ENCODE measurements at regions not wholly inside any gene's neighbourhood (a gene's known extent, or its start where the extent isn't known, plus 50 kb on each side); places are given as distances from the start of the nearest gene placed in this dataset.

DNA sequence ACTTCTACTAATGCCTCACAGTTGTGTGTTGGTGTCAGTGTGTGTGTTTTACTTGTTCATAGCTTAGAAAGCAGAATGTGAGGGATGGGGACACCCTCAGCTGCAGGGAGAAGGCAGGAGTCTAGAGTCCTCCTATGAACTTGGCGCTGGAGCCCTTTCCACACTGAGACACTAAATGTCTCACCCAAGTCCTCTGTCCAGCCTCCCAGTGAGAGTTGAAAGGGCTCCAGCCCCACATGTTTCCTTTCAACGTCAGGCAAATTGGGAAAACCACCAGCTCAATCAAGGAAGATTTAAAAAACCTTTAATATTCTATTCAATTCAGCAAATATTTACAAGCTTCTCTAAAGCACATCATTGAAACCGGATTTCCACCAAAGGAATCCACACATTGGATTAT is 167.6 kb upstream of the MSX2 start:
- Histone ChIP-seq H3K9me3 (ENCODE audit: control insufficient read depth in 4 of 4, low read length in 3 of 4) (no peaks in the 10 kb centered on the region), H3K36me3 (ENCODE audit: control insufficient read depth in 4 of 4, insufficient read depth in 3 of 4, low read depth in 1 of 4, low read length in 3 of 4) (no peaks in the 10 kb centered on the region), H3K4me1 (ENCODE audit: control insufficient read depth in 4 of 4, insufficient read depth in 4 of 4, low read length in 3 of 4) (no peaks in the 10 kb centered on the region), H3K27me3 (ENCODE audit: control insufficient read depth in 4 of 4, insufficient read depth in 4 of 4, low read length in 3 of 4) (peaks cover 0 to 5% (median 0%) of the 10 kb centered on the region in 4 donors), H3K4me3 (ENCODE audit: low read depth in 1 of 3, low read length in 3 of 3) (no peak overlapping the region), H3K9ac (ENCODE audit: low read depth in 1 of 2, low read length in 2 of 2) (no peak overlapping the region), H3K27ac (ENCODE audit: low read depth in 1 of 2, low read length in 2 of 2) (no peak overlapping the region)
- DNase-seq (ENCODE audit: low spot score) = no peak
- WGBS = 66% methylated on average over 3 of the region's 3 CpGs
- TF ChIP-seq FOXA1 (IDR thresholded peaks at IDR 0.05) (no peak), EGR1 (IDR thresholded peaks at IDR 0.05; ENCODE audit: low read depth in 2 of 2) (no peak), YY1 (IDR thresholded peaks at IDR 0.05) (no peak), FOXA2 (IDR thresholded peaks at IDR 0.05) (no peak), SP1 (IDR thresholded peaks at IDR 0.05) (no peak), RXRA (IDR thresholded peaks at IDR 0.05) (no peak), TAF1 (conservative IDR thresholded peaks at IDR 0.05) (no peak), HNF4G (IDR thresholded peaks at IDR 0.05) (no peak)
- TF ChIP-seq, protein P1, sequence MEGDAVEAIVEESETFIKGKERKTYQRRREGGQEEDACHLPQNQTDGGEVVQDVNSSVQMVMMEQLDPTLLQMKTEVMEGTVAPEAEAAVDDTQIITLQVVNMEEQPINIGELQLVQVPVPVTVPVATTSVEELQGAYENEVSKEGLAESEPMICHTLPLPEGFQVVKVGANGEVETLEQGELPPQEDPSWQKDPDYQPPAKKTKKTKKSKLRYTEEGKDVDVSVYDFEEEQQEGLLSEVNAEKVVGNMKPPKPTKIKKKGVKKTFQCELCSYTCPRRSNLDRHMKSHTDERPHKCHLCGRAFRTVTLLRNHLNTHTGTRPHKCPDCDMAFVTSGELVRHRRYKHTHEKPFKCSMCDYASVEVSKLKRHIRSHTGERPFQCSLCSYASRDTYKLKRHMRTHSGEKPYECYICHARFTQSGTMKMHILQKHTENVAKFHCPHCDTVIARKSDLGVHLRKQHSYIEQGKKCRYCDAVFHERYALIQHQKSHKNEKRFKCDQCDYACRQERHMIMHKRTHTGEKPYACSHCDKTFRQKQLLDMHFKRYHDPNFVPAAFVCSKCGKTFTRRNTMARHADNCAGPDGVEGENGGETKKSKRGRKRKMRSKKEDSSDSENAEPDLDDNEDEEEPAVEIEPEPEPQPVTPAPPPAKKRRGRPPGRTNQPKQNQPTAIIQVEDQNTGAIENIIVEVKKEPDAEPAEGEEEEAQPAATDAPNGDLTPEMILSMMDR (IDR thresholded peaks at IDR 0.05; ENCODE audit: low read depth, low read length, missing input control) = no peak
- TF ChIP-seq, protein P2, sequence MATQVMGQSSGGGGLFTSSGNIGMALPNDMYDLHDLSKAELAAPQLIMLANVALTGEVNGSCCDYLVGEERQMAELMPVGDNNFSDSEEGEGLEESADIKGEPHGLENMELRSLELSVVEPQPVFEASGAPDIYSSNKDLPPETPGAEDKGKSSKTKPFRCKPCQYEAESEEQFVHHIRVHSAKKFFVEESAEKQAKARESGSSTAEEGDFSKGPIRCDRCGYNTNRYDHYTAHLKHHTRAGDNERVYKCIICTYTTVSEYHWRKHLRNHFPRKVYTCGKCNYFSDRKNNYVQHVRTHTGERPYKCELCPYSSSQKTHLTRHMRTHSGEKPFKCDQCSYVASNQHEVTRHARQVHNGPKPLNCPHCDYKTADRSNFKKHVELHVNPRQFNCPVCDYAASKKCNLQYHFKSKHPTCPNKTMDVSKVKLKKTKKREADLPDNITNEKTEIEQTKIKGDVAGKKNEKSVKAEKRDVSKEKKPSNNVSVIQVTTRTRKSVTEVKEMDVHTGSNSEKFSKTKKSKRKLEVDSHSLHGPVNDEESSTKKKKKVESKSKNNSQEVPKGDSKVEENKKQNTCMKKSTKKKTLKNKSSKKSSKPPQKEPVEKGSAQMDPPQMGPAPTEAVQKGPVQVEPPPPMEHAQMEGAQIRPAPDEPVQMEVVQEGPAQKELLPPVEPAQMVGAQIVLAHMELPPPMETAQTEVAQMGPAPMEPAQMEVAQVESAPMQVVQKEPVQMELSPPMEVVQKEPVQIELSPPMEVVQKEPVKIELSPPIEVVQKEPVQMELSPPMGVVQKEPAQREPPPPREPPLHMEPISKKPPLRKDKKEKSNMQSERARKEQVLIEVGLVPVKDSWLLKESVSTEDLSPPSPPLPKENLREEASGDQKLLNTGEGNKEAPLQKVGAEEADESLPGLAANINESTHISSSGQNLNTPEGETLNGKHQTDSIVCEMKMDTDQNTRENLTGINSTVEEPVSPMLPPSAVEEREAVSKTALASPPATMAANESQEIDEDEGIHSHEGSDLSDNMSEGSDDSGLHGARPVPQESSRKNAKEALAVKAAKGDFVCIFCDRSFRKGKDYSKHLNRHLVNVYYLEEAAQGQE (IDR thresholded peaks at IDR 0.05) = no peak
- TF ChIP-seq, protein P3, sequence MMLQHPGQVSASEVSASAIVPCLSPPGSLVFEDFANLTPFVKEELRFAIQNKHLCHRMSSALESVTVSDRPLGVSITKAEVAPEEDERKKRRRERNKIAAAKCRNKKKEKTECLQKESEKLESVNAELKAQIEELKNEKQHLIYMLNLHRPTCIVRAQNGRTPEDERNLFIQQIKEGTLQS (IDR thresholded peaks at IDR 0.05) = no peak
- TF ChIP-seq, protein P4, sequence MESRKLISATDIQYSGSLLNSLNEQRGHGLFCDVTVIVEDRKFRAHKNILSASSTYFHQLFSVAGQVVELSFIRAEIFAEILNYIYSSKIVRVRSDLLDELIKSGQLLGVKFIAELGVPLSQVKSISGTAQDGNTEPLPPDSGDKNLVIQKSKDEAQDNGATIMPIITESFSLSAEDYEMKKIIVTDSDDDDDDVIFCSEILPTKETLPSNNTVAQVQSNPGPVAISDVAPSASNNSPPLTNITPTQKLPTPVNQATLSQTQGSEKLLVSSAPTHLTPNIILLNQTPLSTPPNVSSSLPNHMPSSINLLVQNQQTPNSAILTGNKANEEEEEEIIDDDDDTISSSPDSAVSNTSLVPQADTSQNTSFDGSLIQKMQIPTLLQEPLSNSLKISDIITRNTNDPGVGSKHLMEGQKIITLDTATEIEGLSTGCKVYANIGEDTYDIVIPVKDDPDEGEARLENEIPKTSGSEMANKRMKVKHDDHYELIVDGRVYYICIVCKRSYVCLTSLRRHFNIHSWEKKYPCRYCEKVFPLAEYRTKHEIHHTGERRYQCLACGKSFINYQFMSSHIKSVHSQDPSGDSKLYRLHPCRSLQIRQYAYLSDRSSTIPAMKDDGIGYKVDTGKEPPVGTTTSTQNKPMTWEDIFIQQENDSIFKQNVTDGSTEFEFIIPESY (IDR thresholded peaks at IDR 0.05) = no peak

DNA sequence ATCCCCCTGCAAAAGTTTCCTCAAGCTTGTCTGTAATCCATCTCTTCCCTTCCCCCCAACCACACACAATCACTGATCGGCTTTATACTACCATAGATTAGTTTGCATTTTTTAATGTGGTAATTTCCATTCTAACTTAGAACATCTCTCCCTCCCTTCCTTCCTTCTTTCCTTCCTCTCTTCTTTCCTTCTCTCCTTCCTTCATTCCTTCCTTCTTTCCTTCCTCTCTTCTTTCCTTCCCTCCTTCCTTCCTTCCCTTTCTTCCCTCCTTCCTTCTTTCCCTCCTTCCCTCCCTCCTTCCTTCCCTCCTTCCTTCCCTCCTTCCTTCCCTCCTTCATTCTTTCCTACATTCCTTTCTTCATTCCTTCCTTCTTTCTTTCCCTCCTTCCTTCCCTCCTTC is 166.2 kb upstream of the MSX2 start:
- peaks cover 0 to 5% (median 0%) of the 10 kb centered on the region in 4 donors for H3K27me3 ChIP-seq (ENCODE audit: control insufficient read depth in 4 of 4, insufficient read depth in 4 of 4, low read length in 3 of 4)
- no peak overlapping the region for H3K9ac ChIP-seq (ENCODE audit: low read depth in 1 of 2, low read length in 2 of 2)
- no peaks in the 10 kb centered on the region for H3K4me1 ChIP-seq (ENCODE audit: control insufficient read depth in 4 of 4, insufficient read depth in 4 of 4, low read length in 3 of 4)
- 90% methylated on average over 1 of the region's 1 CpG for WGBS
- TF ChIP-seq FOXA2 (IDR thresholded peaks at IDR 0.05) (no peak), JUND (IDR thresholded peaks at IDR 0.05) (no peak), EGR1 (IDR thresholded peaks at IDR 0.05; ENCODE audit: low read depth in 2 of 2) (no peak)
- TF ChIP-seq, protein P3 (IDR thresholded peaks at IDR 0.05) = no peak
- DNase-seq (ENCODE audit: low spot score) = no peak
- H3K27ac ChIP-seq (ENCODE audit: low read depth in 1 of 2, low read length in 2 of 2) = no peak overlapping the region
- H3K9me3 ChIP-seq (ENCODE audit: control insufficient read depth in 4 of 4, low read length in 3 of 4) = no peaks in the 10 kb centered on the region
- no peak overlapping the region for H3K4me3 ChIP-seq (ENCODE audit: low read depth in 1 of 3, low read length in 3 of 3)
- H3K36me3 ChIP-seq (ENCODE audit: control insufficient read depth in 4 of 4, insufficient read depth in 3 of 4, low read depth in 1 of 4, low read length in 3 of 4) = no peaks in the 10 kb centered on the region
